Mammary epithelial cell (primary cell): ENCODE measurements at regions not wholly inside any gene's neighbourhood (a gene's known extent, or its start where the extent isn't known, plus 50 kb on each side); places are given as distances from the start of the nearest gene placed in this dataset.

Experiments
- EZH2 ChIP-seq: IDR thresholded peaks from 2 replicates; pipeline ENCODE4 v1.6.1; 2012; ENCODE audit warnings: low read length, inconsistent platforms, borderline replicate concordance
- TF ChIP-seq, protein P1 (sequence below), 2 donors: IDR thresholded peaks in 1 of 2; conservative IDR thresholded peaks in 1 of 2; 2 replicates each; pipeline ENCODE4 v1.5.1; 2011 to 2012; ENCODE audit warnings: inconsistent platforms in 2 of 2, low read length in 2 of 2, mild to moderate bottlenecking in 2 of 2, control low read depth in 1 of 2, low read depth in 1 of 2; ENCODE audit not compliant: insufficient read depth in 1 of 2; ENCODE audit errors: extremely low read depth in 1 of 2

DNA sequence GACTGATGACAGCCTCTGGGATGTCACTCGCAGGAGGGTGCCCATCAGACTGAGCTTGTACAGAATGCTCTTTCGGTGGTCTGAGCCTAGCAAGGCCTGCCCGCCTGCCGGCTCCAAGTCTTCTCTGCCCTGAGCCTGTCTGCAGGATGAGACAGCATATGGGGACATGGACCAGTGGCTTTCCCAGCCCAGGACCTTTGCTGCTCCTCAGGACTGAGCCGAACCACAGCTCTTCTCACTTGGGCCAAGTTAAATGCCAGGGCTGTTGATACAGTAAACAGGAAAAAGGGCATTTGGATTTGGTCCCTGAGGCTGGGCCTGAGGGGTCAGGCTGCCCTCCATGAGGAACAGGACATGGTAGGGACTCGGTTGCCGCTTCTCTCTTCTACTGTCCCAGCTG, 64.3 kb upstream of the EPS8L3 start:
- TF ChIP-seq, protein P1, sequence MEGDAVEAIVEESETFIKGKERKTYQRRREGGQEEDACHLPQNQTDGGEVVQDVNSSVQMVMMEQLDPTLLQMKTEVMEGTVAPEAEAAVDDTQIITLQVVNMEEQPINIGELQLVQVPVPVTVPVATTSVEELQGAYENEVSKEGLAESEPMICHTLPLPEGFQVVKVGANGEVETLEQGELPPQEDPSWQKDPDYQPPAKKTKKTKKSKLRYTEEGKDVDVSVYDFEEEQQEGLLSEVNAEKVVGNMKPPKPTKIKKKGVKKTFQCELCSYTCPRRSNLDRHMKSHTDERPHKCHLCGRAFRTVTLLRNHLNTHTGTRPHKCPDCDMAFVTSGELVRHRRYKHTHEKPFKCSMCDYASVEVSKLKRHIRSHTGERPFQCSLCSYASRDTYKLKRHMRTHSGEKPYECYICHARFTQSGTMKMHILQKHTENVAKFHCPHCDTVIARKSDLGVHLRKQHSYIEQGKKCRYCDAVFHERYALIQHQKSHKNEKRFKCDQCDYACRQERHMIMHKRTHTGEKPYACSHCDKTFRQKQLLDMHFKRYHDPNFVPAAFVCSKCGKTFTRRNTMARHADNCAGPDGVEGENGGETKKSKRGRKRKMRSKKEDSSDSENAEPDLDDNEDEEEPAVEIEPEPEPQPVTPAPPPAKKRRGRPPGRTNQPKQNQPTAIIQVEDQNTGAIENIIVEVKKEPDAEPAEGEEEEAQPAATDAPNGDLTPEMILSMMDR (conservative IDR thresholded peaks at IDR 0.05 in 1 of 2, IDR thresholded peaks at IDR 0.05 in 1 of 2; ENCODE audit: extremely low read depth in 1 of 2, insufficient read depth in 1 of 2, low read depth in 1 of 2, low read length in 2 of 2): no peak
- TF ChIP-seq EZH2: no peak
